Breast epithelium (tissue), 3 donors: ENCODE measurements at regions not wholly inside any gene's neighbourhood (a gene's known extent, or its start where the extent isn't known, plus 50 kb on each side); places are given as distances from the start of the nearest gene placed in this dataset.
"Not testable (repeated sequence)": the region's sequence is repeated elsewhere in the genome, so short reads cannot be mapped to it uniquely, and the experiment has no call there.

ENCODE experiments used
- POLR2A ChIP-seq: fragments of 450-650 bp; IDR thresholded peaks from one replicate; pipeline ENCODE4 v1.6.1; 2016; ENCODE audit warnings: antibody characterized with exemption, mild to moderate bottlenecking, moderate library complexity
- POLR2AphosphoS5 ChIP-seq, 3 donors: sonication (generic); formaldehyde crosslinking; IDR thresholded peaks; one replicate each; pipeline ENCODE4 v1.6.1; 2017; ENCODE audit warnings: antibody characterized with exemption in 3 of 3
- TF ChIP-seq, protein P1 (sequence below), 3 donors: fragments of 450-650 bp; IDR thresholded peaks; one replicate each; pipeline ENCODE4 v1.5.1; 2016 to 2017; ENCODE audit warnings: antibody characterized with exemption in 3 of 3, mild to moderate bottlenecking in 3 of 3, moderate library complexity in 3 of 3

DNA sequence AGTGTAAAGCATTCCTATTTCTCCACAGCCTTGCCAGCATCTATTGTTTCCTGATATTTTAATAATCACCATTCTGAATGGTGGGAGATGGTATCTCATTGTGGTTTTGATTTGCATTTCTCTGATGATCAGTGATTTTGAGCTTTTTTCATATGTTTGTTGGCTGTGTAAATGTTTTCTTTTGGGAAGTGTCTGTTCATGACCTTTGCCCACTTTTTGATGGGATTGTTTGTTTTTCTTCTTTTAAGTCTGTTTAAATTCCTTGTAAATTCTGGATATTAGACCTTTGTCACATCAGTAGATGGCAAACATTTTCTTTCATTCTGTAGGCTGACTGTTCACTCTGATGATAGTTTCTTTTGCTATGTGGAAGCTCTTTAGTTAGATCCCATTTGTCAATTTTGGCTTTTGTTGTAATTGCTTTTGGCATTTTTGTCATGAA is 461.5 kb upstream of the GCFC2 start:
- TF ChIP-seq POLR2A; POLR2AphosphoS5 (IDR thresholded peaks at IDR 0.05): not testable (repeated sequence)
- TF ChIP-seq, protein P1, sequence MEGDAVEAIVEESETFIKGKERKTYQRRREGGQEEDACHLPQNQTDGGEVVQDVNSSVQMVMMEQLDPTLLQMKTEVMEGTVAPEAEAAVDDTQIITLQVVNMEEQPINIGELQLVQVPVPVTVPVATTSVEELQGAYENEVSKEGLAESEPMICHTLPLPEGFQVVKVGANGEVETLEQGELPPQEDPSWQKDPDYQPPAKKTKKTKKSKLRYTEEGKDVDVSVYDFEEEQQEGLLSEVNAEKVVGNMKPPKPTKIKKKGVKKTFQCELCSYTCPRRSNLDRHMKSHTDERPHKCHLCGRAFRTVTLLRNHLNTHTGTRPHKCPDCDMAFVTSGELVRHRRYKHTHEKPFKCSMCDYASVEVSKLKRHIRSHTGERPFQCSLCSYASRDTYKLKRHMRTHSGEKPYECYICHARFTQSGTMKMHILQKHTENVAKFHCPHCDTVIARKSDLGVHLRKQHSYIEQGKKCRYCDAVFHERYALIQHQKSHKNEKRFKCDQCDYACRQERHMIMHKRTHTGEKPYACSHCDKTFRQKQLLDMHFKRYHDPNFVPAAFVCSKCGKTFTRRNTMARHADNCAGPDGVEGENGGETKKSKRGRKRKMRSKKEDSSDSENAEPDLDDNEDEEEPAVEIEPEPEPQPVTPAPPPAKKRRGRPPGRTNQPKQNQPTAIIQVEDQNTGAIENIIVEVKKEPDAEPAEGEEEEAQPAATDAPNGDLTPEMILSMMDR (IDR thresholded peaks at IDR 0.05), result not testable (repeated sequence)
